ENCODE measurements at regions not wholly inside any gene's neighbourhood (a gene's known extent, or its start where the extent isn't known, plus 50 kb on each side); places are given as distances from the start of the nearest gene placed in this dataset.

DNA sequence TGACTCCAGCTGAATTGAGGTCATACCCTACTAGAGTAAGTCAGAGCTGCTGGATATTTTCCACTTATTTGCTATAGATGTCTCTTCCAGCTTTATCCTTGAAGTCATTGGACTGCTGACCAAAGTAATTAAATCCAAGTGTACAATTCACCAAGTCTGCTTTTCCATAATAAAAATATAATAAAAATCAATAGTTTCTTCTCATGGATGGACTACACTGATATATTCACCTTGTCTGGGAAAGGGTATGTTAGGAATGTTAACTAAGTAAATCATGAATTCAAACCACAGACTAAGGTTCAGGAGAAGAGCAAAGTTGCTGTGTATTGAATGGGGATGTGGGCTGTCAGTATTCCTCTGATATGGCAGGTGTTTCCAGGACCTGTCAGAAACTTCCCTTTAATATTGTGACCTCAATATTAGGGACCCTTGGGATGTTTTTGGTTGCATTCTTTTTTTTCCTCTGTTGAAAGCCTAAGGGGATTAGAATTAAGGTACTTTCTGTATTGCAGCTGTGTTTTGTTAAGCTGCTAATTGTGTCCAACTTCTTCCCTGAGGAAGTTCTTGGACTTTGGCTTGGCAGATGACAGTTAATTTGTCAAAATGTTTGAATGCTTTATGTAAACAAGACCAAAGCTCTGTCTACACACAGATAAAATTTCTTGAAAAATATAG lies 284.0 kb downstream of the ATP23 start:
- TF ChIP-seq, protein P1, sequence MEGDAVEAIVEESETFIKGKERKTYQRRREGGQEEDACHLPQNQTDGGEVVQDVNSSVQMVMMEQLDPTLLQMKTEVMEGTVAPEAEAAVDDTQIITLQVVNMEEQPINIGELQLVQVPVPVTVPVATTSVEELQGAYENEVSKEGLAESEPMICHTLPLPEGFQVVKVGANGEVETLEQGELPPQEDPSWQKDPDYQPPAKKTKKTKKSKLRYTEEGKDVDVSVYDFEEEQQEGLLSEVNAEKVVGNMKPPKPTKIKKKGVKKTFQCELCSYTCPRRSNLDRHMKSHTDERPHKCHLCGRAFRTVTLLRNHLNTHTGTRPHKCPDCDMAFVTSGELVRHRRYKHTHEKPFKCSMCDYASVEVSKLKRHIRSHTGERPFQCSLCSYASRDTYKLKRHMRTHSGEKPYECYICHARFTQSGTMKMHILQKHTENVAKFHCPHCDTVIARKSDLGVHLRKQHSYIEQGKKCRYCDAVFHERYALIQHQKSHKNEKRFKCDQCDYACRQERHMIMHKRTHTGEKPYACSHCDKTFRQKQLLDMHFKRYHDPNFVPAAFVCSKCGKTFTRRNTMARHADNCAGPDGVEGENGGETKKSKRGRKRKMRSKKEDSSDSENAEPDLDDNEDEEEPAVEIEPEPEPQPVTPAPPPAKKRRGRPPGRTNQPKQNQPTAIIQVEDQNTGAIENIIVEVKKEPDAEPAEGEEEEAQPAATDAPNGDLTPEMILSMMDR (IDR thresholded peaks at IDR 0.05) = no peak
- no peak for TF ChIP-seq POLR2A (IDR thresholded peaks at IDR 0.05)
- TF ChIP-seq POLR2AphosphoS5 (IDR thresholded peaks at IDR 0.05) = no peak
- no peak for TF ChIP-seq EP300 (IDR thresholded peaks at IDR 0.05)

Data from gastroesophageal sphincter (tissue), 3 donors.